ENCODE measurements at regions not wholly inside any gene's neighbourhood (a gene's known extent, or its start where the extent isn't known, plus 50 kb on each side); places are given as distances from the start of the nearest gene placed in this dataset.
"Not testable (repeated sequence)": the region's sequence is repeated elsewhere in the genome, so short reads cannot be mapped to it uniquely, and the experiment has no call there.

GRCh38 chr2:48043131-48043700 is 136.9 kb upstream of the FBXO11 start:
- DNase-seq: no peak

- DNase-seq: no peak
Measured at GRCh38 chr2:48043746-48044145, 137.4 kb upstream of the FBXO11 start.

DNA sequence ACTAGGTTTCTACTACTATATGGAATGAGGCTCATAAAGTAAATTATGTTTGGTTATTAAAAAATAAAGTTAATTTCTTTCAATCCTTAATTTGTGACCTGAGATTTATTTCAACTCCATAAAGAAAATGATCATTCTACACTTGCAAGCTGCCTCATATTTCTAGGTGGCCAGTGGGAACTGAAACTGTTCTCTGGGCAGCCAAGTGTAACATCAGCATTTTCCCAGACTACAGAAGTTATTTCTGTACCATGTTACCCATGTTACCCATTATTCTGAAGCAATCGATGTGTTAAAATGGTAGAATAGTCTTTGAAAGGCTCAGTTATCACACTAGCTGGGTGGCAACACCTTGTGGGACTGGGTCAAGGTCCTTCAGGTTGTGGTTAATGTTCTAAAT is 139.3 kb upstream of the FBXO11 start:
- no peak for DNase-seq

DNA sequence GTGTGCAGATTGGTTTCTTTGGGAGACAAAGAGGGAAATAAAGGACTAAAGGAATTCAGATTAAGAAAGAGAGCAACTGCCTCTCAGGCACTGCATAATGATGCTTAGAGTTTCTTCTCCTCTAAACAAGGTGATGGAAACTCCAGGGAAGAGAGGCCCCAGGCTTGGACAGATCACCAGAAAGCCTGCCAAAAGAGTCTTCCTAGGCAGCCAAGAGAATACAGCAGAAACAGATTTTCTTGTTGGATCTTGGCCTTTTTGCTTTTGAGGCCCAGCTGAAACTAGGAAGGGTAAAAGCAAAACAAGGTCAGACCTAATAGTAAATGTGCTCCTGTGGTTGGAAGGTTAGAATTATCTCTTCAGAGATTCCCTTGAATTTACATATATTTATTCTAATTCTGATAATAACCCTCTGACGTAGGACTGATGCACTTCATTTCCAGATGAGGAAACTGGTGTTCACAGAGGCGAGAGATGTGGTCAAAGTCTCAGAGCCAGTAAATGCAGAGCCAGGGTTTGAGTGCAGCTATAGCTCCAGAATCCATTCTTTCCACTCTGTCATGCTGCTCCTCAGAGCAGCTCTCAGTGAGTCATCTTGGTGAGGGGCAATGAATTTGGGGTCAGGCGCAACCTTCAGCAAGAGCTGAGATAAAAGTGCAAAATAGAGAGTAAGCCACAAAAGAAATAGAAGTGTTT is 142.3 kb upstream of the FBXO11 start:
- no peak for DNase-seq

DNA sequence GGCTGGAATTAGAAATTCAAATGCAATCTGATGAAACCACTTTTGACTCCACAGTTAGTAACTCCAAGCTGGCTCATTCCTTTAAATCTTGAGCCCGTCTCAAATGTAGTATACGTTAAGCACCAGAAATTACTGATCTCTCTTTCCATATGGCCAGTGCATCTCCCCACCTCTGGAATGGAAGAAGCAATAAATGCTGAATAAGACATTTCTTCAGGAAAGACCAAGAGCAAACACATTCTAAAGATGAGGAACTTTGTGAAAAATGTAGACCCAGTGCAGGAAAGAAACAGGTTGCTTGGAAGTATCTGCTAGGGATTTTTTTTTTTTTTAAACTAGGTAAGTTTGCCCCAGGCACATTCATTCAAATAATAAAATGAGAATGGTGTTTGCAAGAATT is 143.1 kb upstream of the FBXO11 start:
- DNase-seq: no peak

DNA sequence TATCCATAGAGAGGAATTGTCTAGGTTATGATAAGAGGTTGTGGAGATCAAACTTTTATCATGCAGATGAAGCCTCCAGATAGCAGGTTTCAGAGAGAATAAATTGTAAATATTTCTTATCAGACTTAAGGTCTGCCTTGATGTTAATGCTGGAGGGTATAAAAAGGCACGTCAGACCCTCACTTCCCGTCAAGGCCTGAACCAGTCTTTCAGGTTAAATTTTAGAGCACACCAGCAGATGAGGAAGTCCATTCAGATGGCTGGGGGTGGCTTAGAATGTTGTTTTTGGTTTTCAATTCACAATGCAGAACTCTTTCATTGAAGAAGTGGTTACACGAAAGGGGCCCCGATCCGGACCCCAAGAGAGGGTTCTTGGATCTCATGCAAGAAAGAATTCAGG is 144.4 kb upstream of the FBXO11 start:
- DNase-seq: no peak

- DNase-seq: no peak
Measured at GRCh38 chr2:48059975-48060374, 153.7 kb upstream of the FBXO11 start.

DNA sequence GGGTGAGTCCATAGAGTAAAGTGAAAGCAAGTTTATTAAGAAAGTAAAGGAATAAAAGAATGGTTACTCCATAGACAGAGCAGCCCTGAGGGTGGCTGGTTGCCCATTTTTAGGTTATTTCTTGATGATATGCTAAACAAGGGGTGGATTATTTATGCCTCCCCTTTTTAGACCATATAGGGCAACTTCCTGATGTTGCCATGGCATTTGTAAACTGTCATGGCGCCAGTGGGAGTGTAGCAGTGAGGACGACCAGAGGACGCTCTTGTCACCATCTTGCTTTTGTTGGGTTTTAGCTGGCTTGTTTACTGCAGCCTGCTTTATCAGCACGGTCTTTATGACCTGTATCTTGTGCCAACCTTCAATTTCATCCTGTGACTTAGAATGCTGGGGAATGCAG is 155.4 kb upstream of the FBXO11 start:
- not testable (repeated sequence) for DNase-seq

GRCh38 chr2:48065096-48065495 is 158.8 kb upstream of the FBXO11 start:
- no peak for DNase-seq

GRCh38 chr2:48066000-48066399 is 159.7 kb upstream of the FBXO11 start:
- DNase-seq: no peak

GRCh38 chr2:48069769-48070168 is 163.5 kb upstream of the FBXO11 start:
- DNase-seq: no peak

DNA sequence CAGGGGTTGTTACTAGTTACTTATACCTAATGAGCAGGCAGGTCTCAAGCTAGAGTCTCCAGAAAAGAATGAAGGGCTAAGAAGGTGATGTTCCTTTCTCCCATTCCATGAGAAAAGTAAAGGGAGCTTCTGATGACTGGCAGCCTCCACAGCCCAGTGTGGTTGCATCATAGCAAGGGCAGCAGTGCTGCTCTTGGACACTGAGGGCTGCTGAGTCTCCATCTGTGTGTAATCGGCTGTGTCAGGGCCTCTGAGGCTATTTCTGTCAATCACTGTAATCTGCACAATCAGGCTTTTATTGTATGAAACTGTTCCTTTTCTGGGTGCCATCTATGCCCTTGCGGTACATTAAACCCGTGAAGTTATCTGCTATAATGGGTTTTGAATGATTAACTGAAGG is 164.1 kb upstream of the FBXO11 start:
- peak in 9 of 58 donors; percentile 0 to 20 (median 8) for DNase-seq

GRCh38 chr2:48072583-48072982 is 166.3 kb upstream of the FBXO11 start:
- DNase-seq: no peak

DNA sequence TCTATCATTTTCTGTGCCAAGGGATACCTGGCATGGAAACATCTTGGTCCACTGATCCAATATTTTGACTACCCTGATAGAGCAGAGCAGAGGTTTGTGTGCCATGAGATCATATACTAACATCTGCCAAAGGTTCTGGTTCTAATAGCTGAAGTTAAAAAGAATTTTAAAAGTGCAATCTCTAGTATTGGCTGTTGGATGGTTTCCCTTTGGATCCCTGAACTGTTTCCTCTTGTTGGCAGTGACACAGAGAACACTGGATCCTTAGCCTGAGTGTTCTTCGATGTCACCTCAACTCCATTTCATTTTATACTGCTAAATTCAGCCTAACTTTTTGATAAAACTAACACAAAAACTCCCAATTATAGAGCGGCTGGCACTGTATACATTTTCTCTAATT is 169.3 kb upstream of the FBXO11 start:
- no peak for DNase-seq

GRCh38 chr2:48080534-48081316 is 174.4 kb upstream of the FBXO11 start:
- peak in 14 of 58 donors; percentile 0 to 29 (median 7) for DNase-seq

GRCh38 chr2:48081317-48081628 is 175.0 kb upstream of the FBXO11 start:
- DNase-seq: no peak

- DNase-seq: no peak
Measured at GRCh38 chr2:48085888-48086287, 179.6 kb upstream of the FBXO11 start.

DNA sequence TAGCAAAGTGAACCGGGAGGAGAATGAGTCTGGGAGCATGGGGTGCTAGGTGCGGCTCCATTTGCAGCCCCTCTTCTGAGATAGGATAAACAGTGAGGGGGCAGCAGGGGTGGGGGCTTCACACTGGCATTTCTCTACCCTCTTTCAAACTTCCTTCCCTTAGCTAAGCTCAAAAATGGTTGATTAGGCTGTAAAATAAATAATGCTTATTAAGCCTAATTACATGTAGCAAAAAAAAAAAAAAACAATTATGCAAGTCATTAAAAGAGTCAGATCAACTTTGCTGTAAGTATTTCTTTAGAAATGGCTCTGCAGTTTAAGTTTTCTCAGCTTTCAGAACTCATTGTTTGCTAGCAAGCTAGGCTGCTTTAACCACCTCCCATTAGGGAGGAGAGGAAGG is 182.7 kb upstream of the FBXO11 start:
- no peak for DNase-seq

DNA sequence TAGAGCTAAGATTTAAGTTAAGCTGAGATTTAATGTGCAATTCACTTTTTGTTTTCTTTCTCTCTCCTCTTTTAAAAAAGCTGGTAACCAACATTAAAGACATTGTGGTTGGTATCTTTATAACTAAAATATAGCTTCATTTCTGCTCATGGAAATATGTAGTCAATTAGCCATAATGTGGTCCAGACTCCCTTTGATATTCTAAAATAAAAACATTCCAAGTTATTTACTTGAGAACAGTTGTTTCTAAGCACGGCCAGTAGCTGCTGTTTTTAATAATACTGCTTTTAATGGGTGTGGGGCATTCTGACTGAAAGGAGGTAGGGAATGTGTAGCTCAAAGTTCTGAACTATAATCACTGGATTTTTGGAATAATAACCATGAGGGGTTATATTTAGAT is 183.3 kb upstream of the FBXO11 start:
- no peak for DNase-seq

DNA sequence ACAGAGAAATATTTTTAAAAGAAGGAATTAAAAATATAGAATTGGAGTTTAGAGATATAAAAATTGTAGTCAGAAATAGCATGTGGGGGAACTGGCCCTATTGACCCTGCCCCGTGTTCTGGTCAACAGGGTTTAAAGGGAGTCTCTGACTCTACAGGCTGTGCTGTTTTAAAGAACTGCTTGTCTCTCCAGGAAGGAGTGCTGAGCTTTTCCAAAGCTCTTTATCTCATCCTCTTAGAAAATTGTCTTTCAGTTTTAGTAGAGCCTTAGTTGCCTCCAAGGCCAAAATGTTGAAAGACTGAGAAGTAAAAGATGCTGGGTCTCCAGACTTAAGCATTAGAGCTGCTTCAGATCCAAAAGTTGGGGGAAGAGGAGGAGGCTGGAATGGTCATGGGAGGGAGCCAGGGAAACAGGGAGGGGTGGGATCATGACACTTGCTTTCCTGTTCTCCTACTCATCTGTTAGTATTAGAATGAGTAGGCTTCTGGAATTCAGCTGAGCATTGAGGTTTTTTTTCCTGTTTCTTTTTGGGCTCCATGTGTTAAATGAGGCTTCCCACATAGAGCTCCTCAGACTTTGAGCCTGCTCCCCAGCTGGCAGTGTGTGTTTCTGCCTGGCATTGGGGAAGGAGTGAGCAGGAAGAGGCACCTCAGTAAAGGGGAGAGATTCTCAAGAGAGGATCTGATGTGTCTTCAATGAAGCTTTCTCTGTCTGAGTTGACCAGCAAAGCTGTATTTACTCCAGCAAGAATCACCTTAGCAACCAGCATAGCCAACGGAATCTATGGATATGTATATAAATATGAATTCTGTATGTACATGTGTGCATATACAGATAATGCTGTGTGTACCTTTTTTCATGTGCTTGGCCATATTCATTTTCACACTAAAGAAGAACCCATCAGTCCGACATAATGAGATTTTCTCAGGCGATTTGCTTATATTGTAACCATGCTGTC is 186.8 kb upstream of the FBXO11 start:
- DNase-seq: no peak

DNA sequence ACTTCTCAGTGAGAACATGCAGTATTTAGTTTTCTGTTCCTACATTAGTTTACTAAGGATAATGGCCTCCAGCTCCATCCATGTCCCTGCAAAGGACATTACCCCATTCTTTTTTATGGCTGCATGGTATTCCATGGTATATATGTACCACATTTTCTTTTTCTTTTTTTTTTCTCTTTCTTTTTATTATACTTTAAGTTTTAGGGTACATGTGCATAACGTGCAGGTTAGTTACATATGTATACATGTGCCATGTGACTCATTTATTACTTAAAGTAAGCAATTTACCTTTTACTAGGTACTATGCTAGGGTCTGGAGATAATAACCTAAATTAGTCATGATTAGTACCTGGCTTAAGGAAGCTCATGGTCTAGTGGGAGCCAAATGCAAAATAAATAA is 190.5 kb upstream of the FBXO11 start:
- not testable (repeated sequence) for DNase-seq

- no peak for DNase-seq
Measured at GRCh38 chr2:48098539-48098938, 192.2 kb upstream of the FBXO11 start.
